HG03039 (cell line): ENCODE measurements at regions not wholly inside any gene's neighbourhood (a gene's known extent, or its start where the extent isn't known, plus 50 kb on each side); places are given as distances from the start of the nearest gene placed in this dataset.
"Not testable (repeated sequence)": the region's sequence is repeated elsewhere in the genome, so short reads cannot be mapped to it uniquely, and the experiment has no call there.

Source experiments
- ATAC-seq: cut with Tn5 transposase; IDR thresholded peaks from one replicate; pipeline ENCODE4 v1.9.1; 2021; ENCODE audit warnings: mild to moderate bottlenecking, moderate library complexity; ENCODE audit not compliant: unreplicated experiment

- ATAC-seq: not testable (repeated sequence)
Observed at GRCh38 chr7:55743454-55743717, 119.2 kb downstream of the SEPTIN14 start.

GRCh38 chr7:55742651-55743453 is 119.7 kb downstream of the SEPTIN14 start:
- not testable (repeated sequence) for ATAC-seq

DNA sequence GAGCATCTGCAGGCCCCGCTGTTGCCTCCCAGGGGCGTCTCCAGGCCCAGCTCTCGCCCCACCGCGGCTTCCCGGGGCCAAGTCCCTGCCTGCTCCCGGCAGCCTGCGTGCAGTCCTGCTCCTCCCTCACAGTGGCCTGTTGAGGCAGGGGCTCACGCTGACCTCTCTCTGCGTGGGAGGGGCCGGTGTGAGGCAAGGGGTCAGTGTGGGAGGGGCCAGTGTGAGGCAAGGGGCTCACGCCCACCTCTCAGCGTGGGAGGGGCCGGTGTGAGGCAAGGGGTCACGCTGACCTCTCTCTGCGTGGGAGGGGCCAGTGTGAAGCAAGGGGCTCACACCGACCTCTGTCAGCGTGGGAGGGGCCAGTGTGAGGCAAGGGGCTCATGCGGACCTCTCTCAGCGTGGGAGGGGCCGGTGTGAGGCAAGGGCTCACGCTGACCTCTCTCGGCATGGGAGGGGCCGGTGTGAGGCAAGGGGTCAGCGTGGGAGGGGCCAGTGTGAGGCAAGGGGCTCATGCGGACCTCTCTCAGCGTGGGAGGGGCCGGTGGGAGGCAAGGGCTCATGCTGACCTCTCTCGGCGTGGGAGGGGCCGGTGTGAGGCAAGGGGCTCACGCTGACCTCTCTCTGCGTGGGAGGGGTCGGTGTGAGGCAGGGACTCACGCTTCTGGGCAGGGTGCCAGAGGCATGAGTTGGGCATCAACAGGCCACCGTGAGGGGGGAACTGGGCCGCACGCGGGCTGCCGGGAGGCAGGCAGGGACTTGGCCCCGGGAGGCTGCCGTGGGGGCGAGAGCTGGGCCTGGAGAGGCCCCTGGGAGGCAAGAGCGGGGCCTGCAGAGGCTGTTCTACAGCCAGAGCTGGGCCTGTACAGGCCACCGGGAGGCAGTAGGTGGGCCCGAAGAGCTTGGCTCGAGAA is 120.6 kb downstream of the SEPTIN14 start:
- not testable (repeated sequence) for ATAC-seq

- not testable (repeated sequence) for ATAC-seq
Observed at GRCh38 chr7:55740633-55741250, 121.8 kb downstream of the SEPTIN14 start.

GRCh38 chr7:55740053-55740452 is 122.5 kb downstream of the SEPTIN14 start:
- ATAC-seq: not testable (repeated sequence)

- not testable (repeated sequence) for ATAC-seq
Observed at GRCh38 chr7:55736641-55737221, 125.8 kb downstream of the SEPTIN14 start.

DNA sequence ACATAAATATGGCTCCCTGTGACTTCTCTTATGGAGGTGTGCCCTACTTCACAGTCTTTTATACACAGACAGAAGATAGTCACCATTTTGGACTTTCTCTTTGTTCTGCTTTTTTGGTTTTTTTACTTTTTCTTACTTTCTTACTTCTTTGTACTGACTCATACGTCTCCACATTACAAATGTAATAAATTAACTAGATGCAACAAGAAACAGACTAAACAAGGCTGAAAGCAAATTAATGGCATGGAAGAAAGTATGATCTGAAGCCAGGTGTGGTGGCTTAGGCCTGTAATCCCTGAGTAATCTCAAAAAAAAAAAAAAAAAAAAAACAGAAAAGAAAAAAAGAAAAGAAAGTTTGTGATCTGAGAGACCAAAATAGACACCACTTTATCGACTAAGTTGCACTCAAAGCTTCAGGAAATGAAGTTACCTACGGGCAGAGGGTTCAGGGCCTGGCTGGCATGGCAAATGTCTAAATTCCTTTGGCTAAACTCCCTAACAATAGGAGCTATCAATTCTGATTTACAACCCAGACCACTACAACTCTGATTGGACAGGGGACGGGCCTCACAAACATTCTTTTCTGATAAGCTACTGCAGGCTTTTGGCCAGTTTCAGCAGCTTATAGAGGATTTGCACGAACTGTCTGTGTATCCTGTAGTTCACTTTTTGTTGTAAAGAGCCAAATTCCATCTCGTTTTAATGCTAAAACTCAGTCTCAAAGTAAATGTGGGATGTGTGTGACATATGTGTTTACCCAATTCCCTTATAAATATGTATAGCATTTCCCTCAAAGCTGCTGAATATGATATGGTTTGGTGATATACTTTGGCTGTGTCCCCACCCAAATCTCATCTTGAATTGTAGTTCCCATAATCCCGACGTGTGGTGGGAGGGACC is 129.1 kb downstream of the SEPTIN14 start:
- ATAC-seq: no peak

DNA sequence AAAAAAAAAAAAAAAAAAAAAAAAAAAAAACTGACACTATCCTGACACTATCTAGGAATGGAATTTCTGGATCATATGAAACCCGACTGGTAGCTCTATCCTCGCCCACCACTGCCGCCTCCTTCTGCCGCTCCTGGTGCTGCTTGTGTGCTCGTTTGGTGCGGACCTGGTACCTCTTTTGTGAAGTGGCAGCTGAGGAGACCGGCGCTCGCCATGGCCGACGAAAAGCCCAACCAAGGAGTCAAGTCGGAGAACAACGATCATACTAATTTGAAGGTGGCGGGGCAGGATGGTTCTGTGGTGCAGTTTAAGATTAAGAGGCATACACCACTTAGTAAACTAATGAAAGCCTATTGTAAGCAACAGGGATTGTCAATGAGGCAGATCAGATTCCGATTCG is 130.6 kb downstream of the SEPTIN14 start:
- ATAC-seq: no peak

GRCh38 chr7:55730197-55730596 is 132.4 kb downstream of the SEPTIN14 start:
- ATAC-seq: no peak

DNA sequence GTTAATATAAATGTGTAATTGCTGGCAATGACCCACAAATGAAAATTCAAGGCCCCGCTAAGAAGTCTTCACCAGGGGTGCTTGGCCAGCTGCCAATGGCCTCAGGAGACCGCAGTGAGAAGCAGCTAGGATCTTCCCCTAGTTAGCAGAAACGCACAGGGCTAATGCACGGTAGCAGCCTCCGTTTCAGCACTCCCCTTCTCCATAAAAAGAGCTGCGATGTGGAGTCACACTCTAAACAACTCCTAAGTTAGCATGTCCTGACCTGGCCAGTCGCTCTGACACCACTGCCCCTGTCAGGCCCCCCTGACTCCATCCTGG is 139.0 kb downstream of the SEPTIN14 start:
- ATAC-seq: no peak

- peak; percentile 99 for ATAC-seq
Observed at GRCh38 chr7:55722874-55723620, 139.5 kb downstream of the SEPTIN14 start.

GRCh38 chr7:55721004-55721403 is 141.5 kb downstream of the SEPTIN14 start:
- ATAC-seq: not testable (repeated sequence)

GRCh38 chr7:55715247-55715867 is 143.1 kb upstream of the VOPP1 start:
- ATAC-seq: not testable (repeated sequence)

GRCh38 chr7:55714370-55714769 is 142.1 kb upstream of the VOPP1 start:
- ATAC-seq: not testable (repeated sequence)

GRCh38 chr7:55710312-55710711 is 138.0 kb upstream of the VOPP1 start:
- ATAC-seq: not testable (repeated sequence)

DNA sequence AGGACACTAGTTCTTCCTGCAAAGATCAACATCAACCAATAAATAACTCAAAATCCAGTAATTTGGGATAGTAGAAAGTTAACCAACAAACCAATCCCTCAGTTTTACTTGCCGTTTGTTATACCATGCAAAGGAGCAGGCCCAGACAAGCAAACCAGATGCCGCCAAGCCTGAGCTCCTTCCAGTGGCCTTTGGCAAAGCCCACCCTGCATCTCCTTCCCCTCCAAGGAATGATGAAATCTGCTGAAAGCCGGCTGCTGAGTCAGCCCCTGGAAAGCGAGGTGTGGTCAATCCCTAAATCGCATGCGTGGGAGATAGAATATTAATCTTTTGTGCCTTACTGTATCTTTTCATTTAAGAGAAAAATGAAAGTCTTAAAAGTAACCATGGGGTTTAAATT is 135.7 kb upstream of the VOPP1 start:
- ATAC-seq: not testable (repeated sequence)

DNA sequence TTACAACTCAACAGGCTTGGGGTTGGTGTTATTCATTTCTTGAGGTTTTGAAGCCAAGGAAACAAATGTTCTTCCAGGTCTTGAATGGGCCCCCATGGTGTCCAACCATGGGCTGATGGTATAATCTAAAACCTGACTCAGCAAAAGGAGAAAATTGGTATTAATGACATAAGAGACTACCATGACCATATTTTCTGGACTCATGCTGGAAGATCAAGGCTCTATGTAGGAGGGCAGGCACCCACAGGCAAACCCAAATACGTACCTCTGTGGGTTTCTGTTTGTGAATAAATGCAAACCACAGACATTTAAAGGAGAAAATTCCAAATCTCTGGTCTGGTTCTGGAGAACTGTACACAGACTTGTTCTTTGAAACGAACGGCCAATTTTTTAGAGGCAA is 135.1 kb upstream of the VOPP1 start:
- ATAC-seq: not testable (repeated sequence)

DNA sequence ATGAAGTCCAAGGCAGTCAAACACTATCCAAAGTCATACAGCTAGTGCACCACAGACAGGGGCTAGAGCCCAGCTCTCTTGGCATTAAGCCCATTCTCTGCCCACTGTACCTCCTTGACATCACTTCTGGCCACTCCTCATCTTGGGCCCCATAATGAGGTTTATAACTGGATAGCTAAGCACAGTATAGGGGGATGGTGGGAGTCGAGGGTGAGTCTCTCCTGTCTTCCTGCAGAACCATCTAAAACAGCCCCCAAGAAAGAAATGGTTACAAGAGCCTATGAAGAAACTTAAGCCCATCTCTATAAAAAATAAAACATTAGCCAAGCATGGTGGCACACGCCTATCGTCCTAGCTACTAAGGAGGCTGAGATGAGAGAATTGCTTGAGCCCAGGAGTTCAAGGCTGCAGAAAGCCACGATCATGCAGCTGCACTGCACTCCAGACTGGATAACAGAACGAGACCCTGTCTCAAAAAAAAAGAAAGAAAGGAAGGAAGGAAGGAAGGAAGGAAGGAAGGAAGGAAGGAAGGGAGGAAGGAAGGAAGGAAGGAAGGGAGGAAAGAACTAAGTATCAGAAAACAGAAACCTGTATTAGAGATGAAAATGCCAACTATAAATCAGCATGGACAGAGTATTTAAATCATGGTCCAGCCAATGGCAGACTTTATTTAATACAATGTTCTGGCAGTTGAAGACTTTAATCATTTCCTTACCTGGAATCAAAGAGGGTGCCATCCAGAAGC is 134.3 kb upstream of the VOPP1 start:
- ATAC-seq: not testable (repeated sequence)
